K562 (cell line): ENCODE measurements at regions not wholly inside any gene's neighbourhood (a gene's known extent, or its start where the extent isn't known, plus 50 kb on each side); places are given as distances from the start of the nearest gene placed in this dataset.

Experiments used
- ATAC-seq: fragments of 200-7000 bp; cut with Tn5 transposase; 3 replicates; pipeline ENCODE4 v1.9.1; 2020; ENCODE audit warnings: moderate library complexity
- BruUV-seq: library from RNA; stranded (reverse); fragments of 400-500 nt; replicated peaks from 2 replicates; lab custom pipeline; 2021; lab: Mats Ljungman, UMichigan
- CTCF ChIA-PET: fragments of 300-600 bp; formaldehyde crosslinking; extraction: SDS; loops from one replicate; lab custom pipeline; 2021; ENCODE audit warnings: low intra/inter-chr PET ratio; lab: Yijun Ruan, JAX
- POLR2A ChIA-PET: fragments of 300-600, 350-650 bp; sonication (Branson Sonifier 250); formaldehyde crosslinking; extraction: SDS; loops from one replicate; lab custom pipeline; 2021; ENCODE audit warnings: antibody characterized with exemption, inconsistent platforms; lab: Yijun Ruan, JAX
- DNase-seq, 4 experiments: peaks; one replicate each; pipeline versions ENCODE4 v3.0.0 to v3.0.0-alpha.2; 2011 to 2018; ENCODE audit warnings: low spot score in 3 of 4, mixed read lengths in 3 of 4; ENCODE audit errors: extremely low read depth in 1 of 4
- FAIRE-seq: peaks from 2 replicates; lab custom pipeline; 2011; peaks lifted over from hg19 to GRCh38; lab: Jason Lieb, UNC
- H2AFZ ChIP-seq: 2 replicates; pipeline ENCODE4 v1.6.0; 2011; ENCODE audit warnings: low read depth, low read length, control low read depth, inconsistent platforms
- H3K27ac ChIP-seq: fragments of 200-600 bp; 3 replicates; pipeline ENCODE4 v1.8.0; 2011; ENCODE audit warnings: low read depth, mild to moderate bottlenecking, control low read depth, inconsistent platforms, low read length, moderate library complexity, mixed read lengths; ENCODE audit errors: extremely low read depth
- H3K27me3 ChIP-seq, 2 experiments: fragments of 300-600 bp in 1 of 2; 2 replicates in 1 of 2; 3 replicates in 1 of 2; pipeline versions ENCODE4 v1.6.0 to v1.8.0; 2011; ENCODE audit warnings: inconsistent platforms in 2 of 2, low read length in 2 of 2, mild to moderate bottlenecking in 1 of 2, mixed read lengths in 1 of 2, moderate library complexity in 1 of 2; ENCODE audit not compliant: control insufficient read depth in 2 of 2, insufficient read depth in 2 of 2
- H3K36me3 ChIP-seq: fragments of 300-600 bp; 3 replicates; pipeline ENCODE4 v1.8.0; 2011; ENCODE audit warnings: mild to moderate bottlenecking, low read length, inconsistent platforms; ENCODE audit not compliant: control insufficient read depth, insufficient read depth
- H3K4me1 ChIP-seq, 2 experiments: fragments of 200-600 bp in 1 of 2; replicated peaks in 1 of 2; 2 replicates in 1 of 2; 3 replicates in 1 of 2; pipeline versions ENCODE4 v1.5.1 to v1.8.0; 2011; ENCODE audit warnings: inconsistent platforms in 2 of 2, low read length in 2 of 2, mild to moderate bottlenecking in 1 of 2, mixed read lengths in 1 of 2, moderate library complexity in 1 of 2; ENCODE audit not compliant: control insufficient read depth in 2 of 2, insufficient read depth in 2 of 2
- H3K4me2 ChIP-seq: 2 replicates; pipeline ENCODE4 v1.6.1; 2011; ENCODE audit warnings: low read length, control low read depth, inconsistent platforms, mixed read lengths; ENCODE audit not compliant: insufficient read depth
- H3K4me3 ChIP-seq: fragments of 200-600 bp; sonication (generic), shearing (Covaris generic); 2 replicates; pipeline ENCODE4 v1.5.1; 2016; ENCODE audit warnings: control low read depth, inconsistent platforms
- H3K79me2 ChIP-seq: fragments of 200-600 bp; 3 replicates; pipeline ENCODE4 v1.8.0; 2011; ENCODE audit warnings: low read length, inconsistent platforms; ENCODE audit not compliant: control insufficient read depth, insufficient read depth
- H3K9ac ChIP-seq, 2 experiments: 2 replicates each; pipeline versions ENCODE4 v1.6.0 to v1.6.1; 2011; ENCODE audit warnings: low read depth in 2 of 2, low read length in 2 of 2, control low read depth in 1 of 2, inconsistent platforms in 1 of 2, mild to moderate bottlenecking in 1 of 2, mixed read lengths in 1 of 2; ENCODE audit not compliant: insufficient read depth in 1 of 2
- H3K9me1 ChIP-seq: one replicate; pipeline ENCODE4 v1.6.0; 2011; ENCODE audit warnings: inconsistent platforms, mild to moderate bottlenecking, low read length, moderate library complexity; ENCODE audit not compliant: control insufficient read depth, insufficient read depth
- H3K9me3 ChIP-seq: replicated peaks from 2 replicates; pipeline ENCODE4 v1.5.1; 2011; ENCODE audit warnings: low read depth, low read length, inconsistent platforms; ENCODE audit not compliant: control insufficient read depth, insufficient read depth
- H4K20me1 ChIP-seq: replicated peaks from 2 replicates; pipeline ENCODE4 v1.6.1; 2011; ENCODE audit warnings: low read length, inconsistent platforms, mixed read lengths; ENCODE audit not compliant: control insufficient read depth, insufficient read depth
- DACH1 ChIP-seq: fragments of 450-650 bp; IDR thresholded peaks from 2 replicates; pipeline ENCODE4 v1.6.1; 2018; ENCODE audit not compliant: partially characterized antibody
- E2F5 ChIP-seq: sonication (generic); formaldehyde crosslinking; IDR thresholded peaks from 2 replicates; pipeline ENCODE4 v1.8.0; 2022; ENCODE audit warnings: mild to moderate bottlenecking, missing genetic modification reagents
- FOXO4 ChIP-seq: fragments of 450-650 bp; formaldehyde crosslinking; IDR thresholded peaks from 2 replicates; pipeline ENCODE4 v1.4.0; 2020; ENCODE audit warnings: mild to moderate bottlenecking, moderate library complexity
- KLF1 ChIP-seq: fragments of 450-650 bp; IDR thresholded peaks from 2 replicates; pipeline ENCODE4 v1.6.1; 2016; ENCODE audit warnings: missing genetic modification characterization, missing compliant biosample characterization
- KLF10 ChIP-seq: fragments of 250-450 bp; sonication (Bioruptor Pico); IDR thresholded peaks from 2 replicates; pipeline ENCODE4 v1.6.1; 2021; ENCODE audit warnings: matching md5 sums
- MED1 ChIP-seq: sonication (generic); formaldehyde crosslinking; IDR thresholded peaks from 2 replicates; pipeline ENCODE4 v1.8.1; 2023; ENCODE audit warnings: missing genetic modification reagents, borderline replicate concordance
- MEF2A ChIP-seq: IDR thresholded peaks from 2 replicates; pipeline ENCODE4 v1.6.1; 2011; ENCODE audit warnings: low read depth, mild to moderate bottlenecking, low read length, moderate library complexity; ENCODE audit not compliant: control insufficient read depth
- MTA3 ChIP-seq: fragments of 450-650 bp; formaldehyde crosslinking; IDR thresholded peaks from 2 replicates; pipeline ENCODE4 v1.6.1; 2017; ENCODE audit warnings: mild to moderate bottlenecking, borderline replicate concordance
- NKRF ChIP-seq: fragments of 450-650 bp; IDR thresholded peaks from 2 replicates; pipeline ENCODE4 v1.6.1; 2016; ENCODE audit warnings: borderline replicate concordance
- NR2C1 ChIP-seq, 2 experiments: fragments of 450-650 bp; IDR thresholded peaks; 2 replicates each; pipeline ENCODE4 v1.6.1; 2017; ENCODE audit warnings: mild to moderate bottlenecking in 2 of 2, antibody characterized with exemption in 1 of 2, inconsistent platforms in 1 of 2, missing compliant biosample characterization in 1 of 2, missing genetic modification characterization in 1 of 2
- PPARD ChIP-seq: fragments of 250-450 bp; sonication (Bioruptor Pico); IDR thresholded peaks from 2 replicates; pipeline ENCODE4 v1.8.0; 2022; ENCODE audit warnings: inconsistent platforms, mild to moderate bottlenecking, moderate library complexity
- PRDM10 ChIP-seq: fragments of 450-650 bp; IDR thresholded peaks from 2 replicates; pipeline ENCODE4 v1.6.1; 2018; ENCODE audit not compliant: partially characterized antibody
- PRMT5 ChIP-seq: sonication (generic); formaldehyde crosslinking; IDR thresholded peaks from 2 replicates; pipeline ENCODE4 v1.5.0; 2020; ENCODE audit warnings: missing genetic modification reagents
- PYGO2 ChIP-seq: fragments of 450-650 bp; IDR thresholded peaks from 2 replicates; pipeline ENCODE4 v1.6.1; 2016; ENCODE audit warnings: mild to moderate bottlenecking, missing genetic modification characterization, moderate library complexity, missing compliant biosample characterization
- ZNF165 ChIP-seq: fragments of 250-450 bp; sonication (Bioruptor Pico); IDR thresholded peaks from 2 replicates; pipeline ENCODE4 v1.4.0; 2020; ENCODE audit warnings: borderline replicate concordance
- ZNF316 ChIP-seq: fragments of 450-650 bp; IDR thresholded peaks from 2 replicates; pipeline ENCODE4 v1.6.1; 2016
- ZNF696 ChIP-seq: fragments of 250-450 bp; sonication (Bioruptor Pico); conservative IDR thresholded peaks from 2 replicates; pipeline ENCODE4 v1.4.0; 2020; ENCODE audit warnings: mild to moderate bottlenecking, moderate library complexity
- WGBS: fragments of 100-300 bp; shearing (Covaris generic); methylation state at CpG from one replicate; pipeline ENCODE4 v1.1.6; 2016; ENCODE audit warnings: low coverage, mixed read lengths; ENCODE audit not compliant: insufficient coverage; ENCODE audit errors: missing lambda C conversion rate; 5-methylcytosine and 5-hydroxymethylcytosine counted together
- in situ Hi-C: fragments of 300-500 bp; cut with MboI; formaldehyde crosslinking; loops from 4 replicates; pipeline ENCODE4 v1.15.0; 2018; ENCODE audit warnings: inconsistent platforms, mixed read lengths
- intact Hi-C: fragments of 100-400 bp; cut with micrococcal nuclease; formaldehyde crosslinking; loops from 2 replicates; pipeline ENCODE4 v1.14.2; 2022

- no peaks in the 10 kb centered on the region for H4K20me1 ChIP-seq
- DNase-seq = no peak
- 0% methylated on average over 2 of the region's 2 CpGs for WGBS
- in situ Hi-C loops = no loop called here
- no peak overlapping the region for H3K4me3 ChIP-seq
- no peaks in the 10 kb centered on the region for H3K9me1 ChIP-seq
- no peaks in the 10 kb centered on the region for H3K4me1 ChIP-seq
- no peaks in the 10 kb centered on the region for H3K36me3 ChIP-seq
- BruUV-seq = no TSS peak
- no peaks in the 10 kb centered on the region for H3K9me3 ChIP-seq
- FAIRE-seq = no peak
- POLR2A ChIA-PET = no interaction called here
- H3K4me2 ChIP-seq = no peak overlapping the region
- H3K79me2 ChIP-seq = no peaks in the 10 kb centered on the region
- TF ChIP-seq PRDM10 (no peak), ZNF316 (no peak), NKRF (no peak), ZNF165 (CRISPR knock-in tag) (no peak), PPARD (CRISPR knock-in tag) (no peak), MTA3 (no peak), ZNF696 (CRISPR knock-in tag) (no peak), KLF1 (tag) (no peak), PYGO2 (tag) (no peak), MEF2A (no peak), NR2C1 (IDR thresholded peaks at IDR 0.05) (no peak), NR2C1 (tag; IDR thresholded peaks at IDR 0.05) (no peak), DACH1 (no peak), PRMT5 (CRISPR knock-in tag) (no peak), KLF10 (CRISPR knock-in tag) (no peak), FOXO4 (no peak), E2F5 (CRISPR knock-in tag) (no peak), MED1 (CRISPR knock-in tag) (no peak)
- H3K27me3 ChIP-seq = no peaks in the 10 kb centered on the region
- no peak overlapping the region for H3K9ac ChIP-seq
- H2AFZ ChIP-seq = no peak overlapping the region
- ATAC-seq = no peak
- no peak overlapping the region for H3K27ac ChIP-seq
- intact Hi-C loops = no loop called here
- CTCF ChIA-PET = no interaction called here
Observed at GRCh38 chr12:30003321-30003720, 219.6 kb upstream of the TMTC1 start.
